HL-60 (cell line): ENCODE measurements at regions not wholly inside any gene's neighbourhood (a gene's known extent, or its start where the extent isn't known, plus 50 kb on each side); places are given as distances from the start of the nearest gene placed in this dataset.

Experiments
- DNase-seq, 2 experiments: peaks; one replicate each; pipeline ENCODE4 v3.0.0-alpha.2; 2010 to 2020; ENCODE audit warnings: low read depth in 1 of 2, low spot score in 1 of 2
- H3K27ac ChIP-seq: fragments of 250-450 bp; sonication (Bioruptor Pico); replicated peaks from 2 replicates; pipeline ENCODE4 v1.5.1; 2020; ENCODE audit warnings: mild to moderate bottlenecking, moderate library complexity
- H3K27me3 ChIP-seq: fragments of 250-450 bp; sonication (Bioruptor Pico); 2 replicates; pipeline ENCODE4 v1.5.1; 2021; ENCODE audit warnings: mild to moderate bottlenecking, moderate library complexity; ENCODE audit not compliant: insufficient read depth, poor library complexity, severe bottlenecking
- H3K4me3 ChIP-seq: replicated peaks from 2 replicates; pipeline ENCODE4 v1.5.1; 2011; ENCODE audit warnings: mild to moderate bottlenecking, control low read depth, low read length; ENCODE audit not compliant: insufficient read depth
- CTCF ChIP-seq: IDR thresholded peaks from one replicate; pipeline ENCODE4 v1.5.1; 2011; ENCODE audit warnings: low read length, control low read depth, inconsistent platforms; ENCODE audit not compliant: insufficient read depth
- GABPA ChIP-seq: IDR thresholded peaks from 2 replicates; pipeline ENCODE4 v1.6.1; 2012; ENCODE audit warnings: low read depth
- POLR2AphosphoS5 ChIP-seq: IDR thresholded peaks from 2 replicates; pipeline ENCODE4 v1.6.1; 2012; ENCODE audit warnings: low read depth
- SPI1 ChIP-seq: IDR thresholded peaks from 2 replicates; pipeline ENCODE4 v1.6.1; 2012; ENCODE audit warnings: low read depth, mild to moderate bottlenecking, borderline replicate concordance
- TF ChIP-seq, protein P1 (sequence below): IDR thresholded peaks from 2 replicates; pipeline ENCODE4 v1.6.1; 2012; ENCODE audit warnings: low read depth; ENCODE audit not compliant: insufficient replicate concordance

- Histone ChIP-seq H3K27me3 (no peaks in the 10 kb centered on the region), H3K4me3 (no peak overlapping the region), H3K27ac (no peak overlapping the region)
- no peak for DNase-seq
- TF ChIP-seq GABPA (no peak), POLR2AphosphoS5 (no peak), CTCF (no peak), SPI1 (no peak)
- TF ChIP-seq, protein P1, sequence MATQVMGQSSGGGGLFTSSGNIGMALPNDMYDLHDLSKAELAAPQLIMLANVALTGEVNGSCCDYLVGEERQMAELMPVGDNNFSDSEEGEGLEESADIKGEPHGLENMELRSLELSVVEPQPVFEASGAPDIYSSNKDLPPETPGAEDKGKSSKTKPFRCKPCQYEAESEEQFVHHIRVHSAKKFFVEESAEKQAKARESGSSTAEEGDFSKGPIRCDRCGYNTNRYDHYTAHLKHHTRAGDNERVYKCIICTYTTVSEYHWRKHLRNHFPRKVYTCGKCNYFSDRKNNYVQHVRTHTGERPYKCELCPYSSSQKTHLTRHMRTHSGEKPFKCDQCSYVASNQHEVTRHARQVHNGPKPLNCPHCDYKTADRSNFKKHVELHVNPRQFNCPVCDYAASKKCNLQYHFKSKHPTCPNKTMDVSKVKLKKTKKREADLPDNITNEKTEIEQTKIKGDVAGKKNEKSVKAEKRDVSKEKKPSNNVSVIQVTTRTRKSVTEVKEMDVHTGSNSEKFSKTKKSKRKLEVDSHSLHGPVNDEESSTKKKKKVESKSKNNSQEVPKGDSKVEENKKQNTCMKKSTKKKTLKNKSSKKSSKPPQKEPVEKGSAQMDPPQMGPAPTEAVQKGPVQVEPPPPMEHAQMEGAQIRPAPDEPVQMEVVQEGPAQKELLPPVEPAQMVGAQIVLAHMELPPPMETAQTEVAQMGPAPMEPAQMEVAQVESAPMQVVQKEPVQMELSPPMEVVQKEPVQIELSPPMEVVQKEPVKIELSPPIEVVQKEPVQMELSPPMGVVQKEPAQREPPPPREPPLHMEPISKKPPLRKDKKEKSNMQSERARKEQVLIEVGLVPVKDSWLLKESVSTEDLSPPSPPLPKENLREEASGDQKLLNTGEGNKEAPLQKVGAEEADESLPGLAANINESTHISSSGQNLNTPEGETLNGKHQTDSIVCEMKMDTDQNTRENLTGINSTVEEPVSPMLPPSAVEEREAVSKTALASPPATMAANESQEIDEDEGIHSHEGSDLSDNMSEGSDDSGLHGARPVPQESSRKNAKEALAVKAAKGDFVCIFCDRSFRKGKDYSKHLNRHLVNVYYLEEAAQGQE, result no peak
Measured at GRCh38 chr9:80520231-80520630, 948.5 kb downstream of the TLE4 start.

- TF ChIP-seq POLR2AphosphoS5, result no peak
- no peak for TF ChIP-seq GABPA
- TF ChIP-seq, protein P1, result no peak
- no peak for TF ChIP-seq CTCF
- no peak for TF ChIP-seq SPI1
- Histone ChIP-seq H3K27ac (no peak overlapping the region), H3K27me3 (no peaks in the 10 kb centered on the region), H3K4me3 (no peak overlapping the region)
- no peak for DNase-seq
Measured at GRCh38 chr9:80518441-80518840, 946.7 kb downstream of the TLE4 start.

- no peak for DNase-seq
- no peaks in the 10 kb centered on the region for H3K27me3 ChIP-seq
- TF ChIP-seq SPI1 (no peak), GABPA (no peak)
- H3K4me3 ChIP-seq, result no peak overlapping the region
- no peak overlapping the region for H3K27ac ChIP-seq
Measured at GRCh38 chr9:80516679-80517078, 944.9 kb downstream of the TLE4 start.

GRCh38 chr9:80509358-80509757 is 937.6 kb downstream of the TLE4 start:
- Histone ChIP-seq H3K27me3 (no peaks in the 10 kb centered on the region), H3K27ac (no peak overlapping the region), H3K4me3 (no peak overlapping the region)
- DNase-seq, result no peak
- no peak for TF ChIP-seq CTCF
- TF ChIP-seq GABPA, result no peak
- no peak for TF ChIP-seq POLR2AphosphoS5
- no peak for TF ChIP-seq SPI1
- TF ChIP-seq, protein P1, result no peak
